ENCODE measurements at regions not wholly inside any gene's neighbourhood (a gene's known extent, or its start where the extent isn't known, plus 50 kb on each side); places are given as distances from the start of the nearest gene placed in this dataset.

GRCh38 chr16:51224317-51224716 is 73.2 kb upstream of the SALL1 start:
- no peak for TF ChIP-seq POLR2AphosphoS5 (IDR thresholded peaks at IDR 0.05; ENCODE audit: low read depth)
- TF ChIP-seq SPI1 (IDR thresholded peaks at IDR 0.05; ENCODE audit: borderline replicate concordance, low read depth) = no peak
- TF ChIP-seq, protein P1, sequence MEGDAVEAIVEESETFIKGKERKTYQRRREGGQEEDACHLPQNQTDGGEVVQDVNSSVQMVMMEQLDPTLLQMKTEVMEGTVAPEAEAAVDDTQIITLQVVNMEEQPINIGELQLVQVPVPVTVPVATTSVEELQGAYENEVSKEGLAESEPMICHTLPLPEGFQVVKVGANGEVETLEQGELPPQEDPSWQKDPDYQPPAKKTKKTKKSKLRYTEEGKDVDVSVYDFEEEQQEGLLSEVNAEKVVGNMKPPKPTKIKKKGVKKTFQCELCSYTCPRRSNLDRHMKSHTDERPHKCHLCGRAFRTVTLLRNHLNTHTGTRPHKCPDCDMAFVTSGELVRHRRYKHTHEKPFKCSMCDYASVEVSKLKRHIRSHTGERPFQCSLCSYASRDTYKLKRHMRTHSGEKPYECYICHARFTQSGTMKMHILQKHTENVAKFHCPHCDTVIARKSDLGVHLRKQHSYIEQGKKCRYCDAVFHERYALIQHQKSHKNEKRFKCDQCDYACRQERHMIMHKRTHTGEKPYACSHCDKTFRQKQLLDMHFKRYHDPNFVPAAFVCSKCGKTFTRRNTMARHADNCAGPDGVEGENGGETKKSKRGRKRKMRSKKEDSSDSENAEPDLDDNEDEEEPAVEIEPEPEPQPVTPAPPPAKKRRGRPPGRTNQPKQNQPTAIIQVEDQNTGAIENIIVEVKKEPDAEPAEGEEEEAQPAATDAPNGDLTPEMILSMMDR (IDR thresholded peaks at IDR 0.05; ENCODE audit: insufficient read depth, low read length) = no peak
- TF ChIP-seq REST (IDR thresholded peaks at IDR 0.05; ENCODE audit: insufficient replicate concordance, low read depth) = no peak

Measured in HL-60 (cell line).